ENCODE measurements at regions not wholly inside any gene's neighbourhood (a gene's known extent, or its start where the extent isn't known, plus 50 kb on each side); places are given as distances from the start of the nearest gene placed in this dataset.

- no peaks in the 10 kb centered on the region for H3K9me3 ChIP-seq (ENCODE audit: low read depth)
- 77% methylated on average over 1 of the region's 1 CpG for WGBS (ENCODE audit: low lambda C conversion rate, missing lambda C conversion rate)
Measured at GRCh38 chr3:102329561-102329960, 105.3 kb upstream of the ZPLD1 start.

DNA sequence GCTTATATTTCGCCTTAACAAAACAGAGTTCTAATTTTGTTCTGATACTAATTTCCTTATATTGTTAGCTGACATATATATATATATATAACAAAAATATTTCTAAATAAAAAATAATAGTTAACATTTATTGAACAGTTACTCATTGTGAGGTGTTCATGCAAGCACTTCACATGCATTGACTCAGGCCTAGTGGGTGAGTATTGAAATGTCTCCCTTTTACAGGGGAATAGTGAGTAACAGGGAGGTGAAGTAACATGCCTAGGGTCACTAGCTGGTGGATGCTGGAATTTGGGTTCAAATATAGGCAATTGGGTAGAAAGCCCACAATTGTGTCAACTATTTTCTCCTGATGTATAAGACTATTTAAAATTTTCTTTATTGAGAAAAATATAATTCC is 102.6 kb upstream of the ZPLD1 start:
- Histone ChIP-seq H3K9me3 (ENCODE audit: low read depth) (no peaks in the 10 kb centered on the region), H3K4me2 (no peak overlapping the region), H4K20me1 (ENCODE audit: insufficient read depth, poor library complexity, severe bottlenecking) (no peaks in the 10 kb centered on the region), H3K4me1 (ENCODE audit: insufficient read depth) (no peaks in the 10 kb centered on the region), H3K9me2 (replicated peaks; ENCODE audit: insufficient read depth) (no peaks in the 10 kb centered on the region), H3K79me2 (no peaks in the 10 kb centered on the region), H3K36me3 (replicated peaks; ENCODE audit: insufficient read depth, low read depth) (no peaks in the 10 kb centered on the region), H3K27ac (no peak overlapping the region), H3K4me3 (no peak overlapping the region), H2AFZ (no peak overlapping the region), H3K27me3 (no peaks in the 10 kb centered on the region)
- TF ChIP-seq EZH2phosphoT487 (IDR thresholded peaks at IDR 0.05; ENCODE audit: low read depth, severe bottlenecking, unreplicated experiment) (no peak), EZH2 (IDR thresholded peaks at IDR 0.05; ENCODE audit: borderline replicate concordance) (no peak)
- TF ChIP-seq, protein P1, sequence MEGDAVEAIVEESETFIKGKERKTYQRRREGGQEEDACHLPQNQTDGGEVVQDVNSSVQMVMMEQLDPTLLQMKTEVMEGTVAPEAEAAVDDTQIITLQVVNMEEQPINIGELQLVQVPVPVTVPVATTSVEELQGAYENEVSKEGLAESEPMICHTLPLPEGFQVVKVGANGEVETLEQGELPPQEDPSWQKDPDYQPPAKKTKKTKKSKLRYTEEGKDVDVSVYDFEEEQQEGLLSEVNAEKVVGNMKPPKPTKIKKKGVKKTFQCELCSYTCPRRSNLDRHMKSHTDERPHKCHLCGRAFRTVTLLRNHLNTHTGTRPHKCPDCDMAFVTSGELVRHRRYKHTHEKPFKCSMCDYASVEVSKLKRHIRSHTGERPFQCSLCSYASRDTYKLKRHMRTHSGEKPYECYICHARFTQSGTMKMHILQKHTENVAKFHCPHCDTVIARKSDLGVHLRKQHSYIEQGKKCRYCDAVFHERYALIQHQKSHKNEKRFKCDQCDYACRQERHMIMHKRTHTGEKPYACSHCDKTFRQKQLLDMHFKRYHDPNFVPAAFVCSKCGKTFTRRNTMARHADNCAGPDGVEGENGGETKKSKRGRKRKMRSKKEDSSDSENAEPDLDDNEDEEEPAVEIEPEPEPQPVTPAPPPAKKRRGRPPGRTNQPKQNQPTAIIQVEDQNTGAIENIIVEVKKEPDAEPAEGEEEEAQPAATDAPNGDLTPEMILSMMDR (IDR thresholded peaks at IDR 0.05; ENCODE audit: poor library complexity) = no peak
- WGBS (ENCODE audit: low lambda C conversion rate, missing lambda C conversion rate) = 96% methylated on average over 1 of the region's 1 CpG
- DNase-seq (ENCODE audit: low spot score) = no peak

More at GRCh38 chr3:102329561-102329960, 105.3 kb upstream of the ZPLD1 start:
- no peaks in the 10 kb centered on the region for H3K79me2 ChIP-seq
- H3K36me3 ChIP-seq (replicated peaks; ENCODE audit: insufficient read depth, low read depth) = no peaks in the 10 kb centered on the region
- H3K27ac ChIP-seq = no peak overlapping the region
- no peak overlapping the region for H2AFZ ChIP-seq
- TF ChIP-seq EZH2phosphoT487 (IDR thresholded peaks at IDR 0.05; ENCODE audit: low read depth, severe bottlenecking, unreplicated experiment) (no peak), EZH2 (IDR thresholded peaks at IDR 0.05; ENCODE audit: borderline replicate concordance) (no peak)
- TF ChIP-seq, protein P1 (IDR thresholded peaks at IDR 0.05; ENCODE audit: poor library complexity) = no peak
- H3K27me3 ChIP-seq = no peaks in the 10 kb centered on the region
- no peak overlapping the region for H3K4me2 ChIP-seq
- H4K20me1 ChIP-seq (ENCODE audit: insufficient read depth, poor library complexity, severe bottlenecking) = no peaks in the 10 kb centered on the region
- no peak for DNase-seq (ENCODE audit: low spot score)
- no peaks in the 10 kb centered on the region for H3K9me2 ChIP-seq (replicated peaks; ENCODE audit: insufficient read depth)
- H3K4me3 ChIP-seq = no peak overlapping the region
- H3K4me1 ChIP-seq (ENCODE audit: insufficient read depth) = no peaks in the 10 kb centered on the region

GRCh38 chr3:102332934-102333333 is 101.9 kb upstream of the ZPLD1 start:
- no peaks in the 10 kb centered on the region for H3K79me2 ChIP-seq
- no peak for DNase-seq (ENCODE audit: low spot score)
- H3K36me3 ChIP-seq (replicated peaks; ENCODE audit: insufficient read depth, low read depth) = no peaks in the 10 kb centered on the region
- no peaks in the 10 kb centered on the region for H3K9me2 ChIP-seq (replicated peaks; ENCODE audit: insufficient read depth)
- no peak overlapping the region for H3K4me3 ChIP-seq
- H3K9me3 ChIP-seq (ENCODE audit: low read depth) = no peaks in the 10 kb centered on the region
- no peak for TF ChIP-seq EZH2 (IDR thresholded peaks at IDR 0.05; ENCODE audit: borderline replicate concordance)
- TF ChIP-seq, protein P1 (IDR thresholded peaks at IDR 0.05; ENCODE audit: poor library complexity) = no peak
- TF ChIP-seq EZH2phosphoT487 (IDR thresholded peaks at IDR 0.05; ENCODE audit: low read depth, severe bottlenecking, unreplicated experiment) = no peak
- H3K4me1 ChIP-seq (ENCODE audit: insufficient read depth) = no peaks in the 10 kb centered on the region
- no peak overlapping the region for H3K4me2 ChIP-seq
- no peaks in the 10 kb centered on the region for H4K20me1 ChIP-seq (ENCODE audit: insufficient read depth, poor library complexity, severe bottlenecking)
- H3K27ac ChIP-seq = no peak overlapping the region
- H3K27me3 ChIP-seq = no peaks in the 10 kb centered on the region
- no peak overlapping the region for H2AFZ ChIP-seq

DNA sequence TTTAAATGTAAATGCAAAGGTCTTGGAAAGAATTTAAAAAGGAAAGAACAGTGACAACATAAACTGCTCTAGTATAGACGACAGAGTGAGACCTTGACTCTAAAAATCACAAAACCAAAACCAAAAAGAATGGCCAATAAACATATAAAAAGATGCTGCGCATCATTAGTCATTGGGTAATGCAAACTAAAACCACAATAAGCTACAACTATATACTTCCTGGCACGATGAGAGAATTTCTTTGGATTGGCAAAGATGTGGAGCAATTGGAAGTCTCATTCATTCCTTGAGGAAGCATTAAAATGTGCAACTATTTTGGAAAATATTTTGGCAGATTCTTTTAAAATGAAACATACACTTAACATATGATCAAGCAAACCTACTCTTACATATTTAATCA is 98.7 kb upstream of the ZPLD1 start:
- no peak overlapping the region for H2AFZ ChIP-seq
- DNase-seq (ENCODE audit: low spot score) = no peak
- no peaks in the 10 kb centered on the region for H3K4me1 ChIP-seq (ENCODE audit: insufficient read depth)
- no peaks in the 10 kb centered on the region for H3K27me3 ChIP-seq
- H3K4me2 ChIP-seq = no peak overlapping the region
- no peak overlapping the region for H3K27ac ChIP-seq
- no peak for TF ChIP-seq EZH2phosphoT487 (IDR thresholded peaks at IDR 0.05; ENCODE audit: low read depth, severe bottlenecking, unreplicated experiment)
- TF ChIP-seq EZH2 (IDR thresholded peaks at IDR 0.05; ENCODE audit: borderline replicate concordance) = no peak
- TF ChIP-seq, protein P1 (IDR thresholded peaks at IDR 0.05; ENCODE audit: poor library complexity) = no peak
- no peaks in the 10 kb centered on the region for H3K79me2 ChIP-seq
- H3K9me3 ChIP-seq (ENCODE audit: low read depth) = no peaks in the 10 kb centered on the region
- no peaks in the 10 kb centered on the region for H3K9me2 ChIP-seq (replicated peaks; ENCODE audit: insufficient read depth)
- H4K20me1 ChIP-seq (ENCODE audit: insufficient read depth, poor library complexity, severe bottlenecking) = no peaks in the 10 kb centered on the region
- 84% methylated on average over 3 of the region's 3 CpGs for WGBS (ENCODE audit: low lambda C conversion rate, missing lambda C conversion rate)
- no peak overlapping the region for H3K4me3 ChIP-seq
- H3K36me3 ChIP-seq (replicated peaks; ENCODE audit: insufficient read depth, low read depth) = no peaks in the 10 kb centered on the region
